Gastroesophageal sphincter (tissue), 4 donors: ENCODE measurements at regions not wholly inside any gene's neighbourhood (a gene's known extent, or its start where the extent isn't known, plus 50 kb on each side); places are given as distances from the start of the nearest gene placed in this dataset.

Experiments used
- ATAC-seq: fragments of 150-250 bp; one replicate; pipeline ENCODE4 v1.9.1; 2016; ENCODE audit warnings: mild to moderate bottlenecking, moderate library complexity
- H3K27ac ChIP-seq, 4 donors: fragments of 200-600 bp; sonication (generic) in 3 of 4; 1 replicate in 3 of 4; 2 replicates in 1 of 4; pipeline ENCODE4 v1.5.1; 2016 to 2019
- H3K27me3 ChIP-seq: fragments of 200-600 bp; sonication (generic); one replicate; pipeline ENCODE4 v1.5.1; 2019
- H3K36me3 ChIP-seq, 2 donors: fragments of 200-600 bp; sonication (generic); one replicate each; pipeline ENCODE4 v1.5.1; 2019; ENCODE audit warnings: control low read depth in 1 of 2
- H3K4me1 ChIP-seq, 3 donors: fragments of 200-600 bp; sonication (generic); 1 replicate in 2 of 3; 2 replicates in 1 of 3; pipeline ENCODE4 v1.5.1; 2016 to 2019; ENCODE audit warnings: control low read depth in 2 of 3
- H3K4me3 ChIP-seq, 2 donors: fragments of 200-600 bp; sonication (generic); one replicate each; pipeline ENCODE4 v1.5.1; 2019; ENCODE audit warnings: mild to moderate bottlenecking in 1 of 2, moderate library complexity in 1 of 2
- H3K9me3 ChIP-seq, 3 donors: fragments of 200-600 bp; sonication (generic); one replicate each; pipeline ENCODE4 v1.5.1; 2017 to 2019; ENCODE audit warnings: control low read depth in 2 of 3
- EP300 ChIP-seq: sonication (generic); formaldehyde crosslinking; IDR thresholded peaks from one replicate; pipeline ENCODE4 v1.6.1; 2017; ENCODE audit warnings: antibody characterized with exemption, mild to moderate bottlenecking
- POLR2A ChIP-seq, 2 donors: fragments of 450-650 bp; IDR thresholded peaks; one replicate each; pipeline ENCODE4 v1.6.1; 2017; ENCODE audit warnings: antibody characterized with exemption in 2 of 2, mild to moderate bottlenecking in 2 of 2, moderate library complexity in 1 of 2
- POLR2AphosphoS5 ChIP-seq: sonication (generic); formaldehyde crosslinking; IDR thresholded peaks from one replicate; pipeline ENCODE4 v1.6.1; 2017; ENCODE audit warnings: antibody characterized with exemption
- WGBS, 2 donors: methylation state at CpG; one replicate each; pipeline ENCODE4 v1.1.5; 2018; ENCODE audit warnings: low coverage in 1 of 2; 5-methylcytosine and 5-hydroxymethylcytosine counted together
- TF ChIP-seq, protein P1 (sequence below), 4 experiments: fragments of 200-600 bp in 2 of 4; fragments of 450-650 bp in 2 of 4; sonication (generic) in 1 of 4; IDR thresholded peaks; one replicate each; pipeline ENCODE4 v1.5.1; 2017 to 2019; ENCODE audit warnings: antibody characterized with exemption in 4 of 4, mild to moderate bottlenecking in 2 of 4, moderate library complexity in 2 of 4

DNA sequence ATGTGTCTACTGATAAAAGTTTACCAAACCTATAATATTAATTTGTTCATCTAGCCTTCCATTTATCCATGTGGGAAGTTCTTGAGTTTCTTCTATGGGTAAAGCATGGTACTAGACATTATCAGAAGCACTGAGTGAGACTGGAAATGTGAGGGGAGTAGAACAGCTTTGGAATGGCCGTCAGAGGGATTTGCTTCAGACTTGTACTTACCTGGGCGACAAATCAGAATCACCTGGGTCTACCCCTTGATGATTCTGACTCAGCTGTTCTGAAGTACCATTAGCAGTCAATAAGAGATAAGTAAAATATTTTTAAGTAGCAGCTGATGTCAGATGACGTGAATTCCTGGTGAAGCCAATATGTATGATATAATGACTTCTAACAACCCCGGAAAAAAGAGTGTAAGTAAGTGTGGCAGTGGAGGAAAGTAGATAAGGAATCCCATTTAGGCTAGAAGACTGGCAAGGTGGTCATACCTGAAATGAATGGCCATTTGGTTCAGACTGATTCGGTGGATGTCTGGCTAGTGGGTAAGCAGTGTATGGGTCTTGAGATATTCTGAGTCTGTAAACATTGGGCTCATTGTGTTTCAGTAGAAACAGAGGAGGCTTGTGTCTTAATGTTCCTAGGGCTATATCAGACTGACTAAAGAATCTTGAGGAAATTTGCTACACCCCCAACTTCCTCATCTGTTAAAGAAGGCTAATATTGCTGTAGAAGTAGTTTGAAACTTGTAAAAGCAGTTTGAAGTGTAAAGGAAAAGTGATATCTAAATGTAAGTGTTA, 409.2 kb downstream of the NKX6-1 start:
- ATAC-seq = no peak
- no peaks in the 10 kb centered on the region for H3K36me3 ChIP-seq
- no peaks in the 10 kb centered on the region for H3K9me3 ChIP-seq
- 84 to 91% methylated on average over 3 to 5 of the region's 5 CpGs for WGBS, 2 donors
- TF ChIP-seq EP300 (no peak), POLR2AphosphoS5 (no peak), POLR2A (IDR thresholded peaks at IDR 0.05) (no peak)
- H3K27ac ChIP-seq = no peak overlapping the region
- H3K4me1 ChIP-seq = peaks cover 0 to 11% (median 0%) of the 10 kb centered on the region in 3 donors
- H3K27me3 ChIP-seq = no peaks in the 10 kb centered on the region
- no peak overlapping the region for H3K4me3 ChIP-seq

DNA sequence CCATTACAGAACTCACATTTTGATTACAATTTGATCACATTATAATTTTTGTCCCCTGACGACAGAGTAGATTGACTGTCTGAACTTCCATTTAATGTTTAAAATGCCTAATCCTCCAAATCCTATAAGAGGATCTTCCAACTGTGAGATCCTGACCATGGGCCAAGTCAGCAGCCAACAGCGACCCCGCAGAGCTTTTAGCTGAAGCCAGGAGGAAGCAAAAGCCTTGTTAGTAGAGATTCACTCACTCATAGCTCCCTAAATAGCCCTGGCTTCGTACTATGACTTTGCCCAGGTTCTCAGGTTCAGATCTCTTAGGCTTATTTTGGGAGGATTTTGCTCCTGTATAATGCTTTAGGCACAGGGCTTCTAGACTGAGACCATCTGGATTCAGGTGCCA, 413.1 kb downstream of the NKX6-1 start:
- Histone ChIP-seq H3K4me3 (no peak overlapping the region), H3K9me3 (no peaks in the 10 kb centered on the region), H3K36me3 (no peaks in the 10 kb centered on the region), H3K4me1 (peaks cover 0 to 2% (median 0%) of the 10 kb centered on the region in 3 donors), H3K27ac (no peak overlapping the region), H3K27me3 (no peaks in the 10 kb centered on the region)
- ATAC-seq = no peak
- TF ChIP-seq EP300 = no peak
- TF ChIP-seq, protein P1, sequence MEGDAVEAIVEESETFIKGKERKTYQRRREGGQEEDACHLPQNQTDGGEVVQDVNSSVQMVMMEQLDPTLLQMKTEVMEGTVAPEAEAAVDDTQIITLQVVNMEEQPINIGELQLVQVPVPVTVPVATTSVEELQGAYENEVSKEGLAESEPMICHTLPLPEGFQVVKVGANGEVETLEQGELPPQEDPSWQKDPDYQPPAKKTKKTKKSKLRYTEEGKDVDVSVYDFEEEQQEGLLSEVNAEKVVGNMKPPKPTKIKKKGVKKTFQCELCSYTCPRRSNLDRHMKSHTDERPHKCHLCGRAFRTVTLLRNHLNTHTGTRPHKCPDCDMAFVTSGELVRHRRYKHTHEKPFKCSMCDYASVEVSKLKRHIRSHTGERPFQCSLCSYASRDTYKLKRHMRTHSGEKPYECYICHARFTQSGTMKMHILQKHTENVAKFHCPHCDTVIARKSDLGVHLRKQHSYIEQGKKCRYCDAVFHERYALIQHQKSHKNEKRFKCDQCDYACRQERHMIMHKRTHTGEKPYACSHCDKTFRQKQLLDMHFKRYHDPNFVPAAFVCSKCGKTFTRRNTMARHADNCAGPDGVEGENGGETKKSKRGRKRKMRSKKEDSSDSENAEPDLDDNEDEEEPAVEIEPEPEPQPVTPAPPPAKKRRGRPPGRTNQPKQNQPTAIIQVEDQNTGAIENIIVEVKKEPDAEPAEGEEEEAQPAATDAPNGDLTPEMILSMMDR (IDR thresholded peaks at IDR 0.05) = no peak
- no peak for TF ChIP-seq POLR2AphosphoS5
- TF ChIP-seq POLR2A (IDR thresholded peaks at IDR 0.05) = no peak
- WGBS, 2 donors = 43 to 44% methylated on average over 4 of the region's 4 CpGs

DNA sequence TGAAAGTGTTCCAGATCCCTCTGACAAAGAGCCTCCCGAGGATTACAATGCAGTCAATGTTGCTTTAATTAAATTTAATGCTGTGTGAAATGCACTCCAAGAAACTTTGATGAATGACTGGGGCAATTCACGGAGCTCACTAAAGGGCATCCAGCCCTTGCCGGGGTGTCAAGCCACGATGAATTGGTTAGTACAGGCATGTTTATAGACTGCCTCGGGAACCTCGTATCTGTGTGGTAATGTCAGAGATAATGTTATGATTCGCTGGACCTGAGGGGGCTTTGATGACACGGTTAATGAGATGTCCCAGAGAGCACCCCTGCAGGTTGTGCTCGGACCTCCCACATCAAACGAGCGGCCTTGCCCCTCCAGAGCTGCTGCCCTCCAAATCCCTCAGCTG, 428.8 kb downstream of the NKX6-1 start:
- Histone ChIP-seq H3K27ac (no peak overlapping the region), H3K9me3 (no peaks in the 10 kb centered on the region), H3K4me1 (peaks cover 0 to 15% (median 0%) of the 10 kb centered on the region in 3 donors), H3K36me3 (no peaks in the 10 kb centered on the region), H3K4me3 (no peak overlapping the region), H3K27me3 (no peaks in the 10 kb centered on the region)
- 3 to 14% methylated on average over 7 to 8 of the region's 11 CpGs for WGBS, 2 donors
- TF ChIP-seq, protein P1 (IDR thresholded peaks at IDR 0.05) = no peak
- no peak for TF ChIP-seq POLR2AphosphoS5
- TF ChIP-seq EP300 = no peak
- no peak for TF ChIP-seq POLR2A (IDR thresholded peaks at IDR 0.05)
- no peak for ATAC-seq

DNA sequence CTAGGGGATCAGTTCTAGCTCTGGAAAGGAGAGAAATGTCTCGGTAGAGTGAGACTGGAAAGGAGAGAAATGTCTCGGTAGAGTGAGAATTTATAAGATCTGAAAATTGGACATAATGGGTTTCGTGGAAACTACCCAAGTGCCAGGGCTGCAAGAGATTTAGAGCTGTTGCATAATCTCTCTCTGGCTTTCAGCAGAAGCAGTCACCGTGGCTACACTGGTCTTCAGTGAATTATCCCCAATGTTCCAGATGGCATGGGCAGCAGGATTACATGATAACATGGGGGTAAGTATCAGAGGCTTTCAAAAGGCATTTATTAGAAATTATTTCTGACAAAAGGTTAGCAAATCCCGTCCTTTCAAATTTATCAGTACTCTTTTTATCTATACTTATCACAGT, 435.5 kb downstream of the NKX6-1 start:
- no peaks in the 10 kb centered on the region for H3K36me3 ChIP-seq
- H3K9me3 ChIP-seq = no peaks in the 10 kb centered on the region
- H3K4me1 ChIP-seq = no peaks in the 10 kb centered on the region
- H3K27me3 ChIP-seq = no peaks in the 10 kb centered on the region
- 53 to 63% methylated on average over 5 of the region's 5 CpGs for WGBS, 2 donors
- H3K27ac ChIP-seq = no peak overlapping the region
- TF ChIP-seq EP300 (no peak), POLR2A (IDR thresholded peaks at IDR 0.05) (no peak), POLR2AphosphoS5 (no peak)
- TF ChIP-seq, protein P1 (IDR thresholded peaks at IDR 0.05) = no peak
- H3K4me3 ChIP-seq = no peak overlapping the region
- no peak for ATAC-seq

DNA sequence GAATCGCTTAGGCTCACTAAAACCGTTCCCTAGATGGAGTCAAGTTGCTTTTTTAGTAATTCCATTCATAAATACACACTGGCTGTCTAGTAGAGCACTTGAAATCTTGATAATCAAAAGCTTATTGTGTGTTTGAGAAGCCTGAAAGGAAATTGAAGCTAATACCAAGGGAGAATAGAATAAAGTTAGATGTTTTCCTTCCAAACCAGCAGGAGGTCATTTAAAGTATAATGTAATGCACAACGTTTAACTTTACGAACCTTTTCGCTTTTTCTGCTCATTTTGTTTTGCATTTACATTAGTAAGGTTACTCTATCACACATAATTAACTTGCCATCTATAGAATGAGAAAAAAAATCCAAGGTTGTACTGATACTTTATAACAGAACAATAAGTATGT, 440.9 kb downstream of the NKX6-1 start:
- no peaks in the 10 kb centered on the region for H3K9me3 ChIP-seq
- H3K4me1 ChIP-seq = no peaks in the 10 kb centered on the region
- no peak overlapping the region for H3K4me3 ChIP-seq
- H3K27me3 ChIP-seq = no peaks in the 10 kb centered on the region
- ATAC-seq = no peak
- H3K36me3 ChIP-seq = no peaks in the 10 kb centered on the region
- TF ChIP-seq POLR2AphosphoS5 = no peak
- TF ChIP-seq, protein P1 (IDR thresholded peaks at IDR 0.05) = no peak
- TF ChIP-seq EP300 = no peak
- TF ChIP-seq POLR2A (IDR thresholded peaks at IDR 0.05) = no peak
- no peak overlapping the region for H3K27ac ChIP-seq
- WGBS, 2 donors = 63 to 72% methylated on average over 5 of the region's 5 CpGs
